ENCODE measurements at regions not wholly inside any gene's neighbourhood (a gene's known extent, or its start where the extent isn't known, plus 50 kb on each side); places are given as distances from the start of the nearest gene placed in this dataset.

- TF ChIP-seq ZNF318 (CRISPR knock-in tag; IDR thresholded peaks at IDR 0.05) (no peak), ZNF235 (CRISPR knock-in tag; IDR thresholded peaks at IDR 0.05; ENCODE audit: borderline replicate concordance) (no peak), HMG20A (CRISPR knock-in tag; IDR thresholded peaks at IDR 0.05; ENCODE audit: borderline replicate concordance) (no peak), FOXP1 (IDR thresholded peaks at IDR 0.05) (no peak), FOXP1 (CRISPR knock-in tag; IDR thresholded peaks at IDR 0.05) (no peak), ZNF850 (CRISPR knock-in tag; conservative IDR thresholded peaks at IDR 0.05) (no peak), SMARCC2 (IDR thresholded peaks at IDR 0.05) (no peak)
These were observed 441.1 kb downstream of the HAO1 start (continued) for GRCh38 chr20:7499201-7499600.
